ENCODE measurements at regions not wholly inside any gene's neighbourhood (a gene's known extent, or its start where the extent isn't known, plus 50 kb on each side); places are given as distances from the start of the nearest gene placed in this dataset.

- H3K4me2 ChIP-seq (ENCODE audit: low read depth, low read length, poor library complexity, severe bottlenecking): no peak overlapping the region
- no peaks in the 10 kb centered on the region; the same call in 1 of the 2 replicates for H3K9me3 ChIP-seq (ENCODE audit: insufficient read depth, low read depth, low read length)
- H3F3A ChIP-seq (ENCODE audit: low read depth): no peaks in the 10 kb centered on the region
- no peak overlapping the region for H2AFZ ChIP-seq (ENCODE audit: low read length)
- H3K9me2 ChIP-seq (replicated peaks; ENCODE audit: low read depth, low read length): no peaks in the 10 kb centered on the region
- no peak overlapping the region for H3K9ac ChIP-seq (ENCODE audit: low read depth, low read length, poor library complexity, severe bottlenecking)
- H4K20me1 ChIP-seq (ENCODE audit: insufficient read depth, low read length, poor library complexity, severe bottlenecking): no peaks in the 10 kb centered on the region
- no peaks in the 10 kb centered on the region for H3K79me2 ChIP-seq (ENCODE audit: insufficient read depth, low read length)
- no peaks in the 10 kb centered on the region for H3K36me3 ChIP-seq (ENCODE audit: insufficient read depth, low read length)
- no peaks in the 10 kb centered on the region for H3K27me3 ChIP-seq (ENCODE audit: insufficient read depth, low read length, poor library complexity, severe bottlenecking)
- no peaks in the 10 kb centered on the region for H3K4me1 ChIP-seq (ENCODE audit: insufficient read depth, low read length, poor library complexity, severe bottlenecking)
- no peak overlapping the region for H3K4me3 ChIP-seq (ENCODE audit: low read length, poor library complexity, severe bottlenecking)
- TF ChIP-seq EZH2phosphoT487 (IDR thresholded peaks at IDR 0.05; ENCODE audit: borderline replicate concordance): no peak
- TF ChIP-seq, protein P1, sequence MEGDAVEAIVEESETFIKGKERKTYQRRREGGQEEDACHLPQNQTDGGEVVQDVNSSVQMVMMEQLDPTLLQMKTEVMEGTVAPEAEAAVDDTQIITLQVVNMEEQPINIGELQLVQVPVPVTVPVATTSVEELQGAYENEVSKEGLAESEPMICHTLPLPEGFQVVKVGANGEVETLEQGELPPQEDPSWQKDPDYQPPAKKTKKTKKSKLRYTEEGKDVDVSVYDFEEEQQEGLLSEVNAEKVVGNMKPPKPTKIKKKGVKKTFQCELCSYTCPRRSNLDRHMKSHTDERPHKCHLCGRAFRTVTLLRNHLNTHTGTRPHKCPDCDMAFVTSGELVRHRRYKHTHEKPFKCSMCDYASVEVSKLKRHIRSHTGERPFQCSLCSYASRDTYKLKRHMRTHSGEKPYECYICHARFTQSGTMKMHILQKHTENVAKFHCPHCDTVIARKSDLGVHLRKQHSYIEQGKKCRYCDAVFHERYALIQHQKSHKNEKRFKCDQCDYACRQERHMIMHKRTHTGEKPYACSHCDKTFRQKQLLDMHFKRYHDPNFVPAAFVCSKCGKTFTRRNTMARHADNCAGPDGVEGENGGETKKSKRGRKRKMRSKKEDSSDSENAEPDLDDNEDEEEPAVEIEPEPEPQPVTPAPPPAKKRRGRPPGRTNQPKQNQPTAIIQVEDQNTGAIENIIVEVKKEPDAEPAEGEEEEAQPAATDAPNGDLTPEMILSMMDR (conservative IDR thresholded peaks at IDR 0.05; ENCODE audit: low read length): no peak
Measured at GRCh38 chr4:19494961-19495360, 756.7 kb upstream of the SLIT2 start.

DNA sequence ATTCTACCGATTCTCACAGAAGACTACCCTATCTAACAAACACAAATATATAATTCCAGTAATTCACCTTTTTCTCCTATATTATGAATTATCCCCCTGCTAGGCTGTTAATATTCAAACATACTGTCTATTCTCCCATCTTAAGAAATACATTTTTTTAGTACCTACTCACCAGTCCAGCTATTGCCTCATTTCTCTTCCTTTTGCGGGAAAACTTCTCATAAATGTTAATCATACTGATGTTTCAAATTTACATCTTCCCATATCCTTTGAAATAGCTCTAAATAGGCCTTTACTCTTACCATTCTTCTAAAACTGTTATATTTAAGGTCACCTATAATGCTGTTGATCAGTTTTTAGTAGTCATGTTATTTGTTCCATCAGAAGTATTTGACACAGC lies 759.1 kb upstream of the SLIT2 start:
- Histone ChIP-seq H3K9ac (ENCODE audit: low read depth, low read length, poor library complexity, severe bottlenecking) (no peak overlapping the region), H3K4me2 (ENCODE audit: low read depth, low read length, poor library complexity, severe bottlenecking) (no peak overlapping the region), H3K4me1 (ENCODE audit: insufficient read depth, low read length, poor library complexity, severe bottlenecking) (no peaks in the 10 kb centered on the region), H3K4me3 (ENCODE audit: low read length, poor library complexity, severe bottlenecking) (no peak overlapping the region), H4K20me1 (ENCODE audit: insufficient read depth, low read length, poor library complexity, severe bottlenecking) (no peaks in the 10 kb centered on the region), H3K79me2 (ENCODE audit: insufficient read depth, low read length) (no peaks in the 10 kb centered on the region), H3F3A (ENCODE audit: low read depth) (no peaks in the 10 kb centered on the region), H2AFZ (ENCODE audit: low read length) (no peak overlapping the region), H3K9me2 (replicated peaks; ENCODE audit: low read depth, low read length) (no peaks in the 10 kb centered on the region), H3K27me3 (ENCODE audit: insufficient read depth, low read length, poor library complexity, severe bottlenecking) (no peaks in the 10 kb centered on the region), H3K9me3 (ENCODE audit: insufficient read depth, low read depth, low read length) (no peaks in the 10 kb centered on the region; the same call in 1 of the 2 replicates), H3K36me3 (ENCODE audit: insufficient read depth, low read length) (no peaks in the 10 kb centered on the region)
- TF ChIP-seq, protein P1 (conservative IDR thresholded peaks at IDR 0.05; ENCODE audit: low read length): no peak
- no peak for TF ChIP-seq EZH2phosphoT487 (IDR thresholded peaks at IDR 0.05; ENCODE audit: borderline replicate concordance)

GRCh38 chr4:19486400-19486799 lies 765.3 kb upstream of the SLIT2 start:
- Histone ChIP-seq H3K79me2 (ENCODE audit: insufficient read depth, low read length) (no peaks in the 10 kb centered on the region), H3K36me3 (ENCODE audit: insufficient read depth, low read length) (no peaks in the 10 kb centered on the region), H3F3A (ENCODE audit: low read depth) (no peaks in the 10 kb centered on the region), H4K20me1 (ENCODE audit: insufficient read depth, low read length, poor library complexity, severe bottlenecking) (no peaks in the 10 kb centered on the region), H3K9me3 (ENCODE audit: insufficient read depth, low read depth, low read length) (no peaks in the 10 kb centered on the region), H3K4me2 (ENCODE audit: low read depth, low read length, poor library complexity, severe bottlenecking) (no peak overlapping the region), H3K4me1 (ENCODE audit: insufficient read depth, low read length, poor library complexity, severe bottlenecking) (no peaks in the 10 kb centered on the region), H3K27me3 (ENCODE audit: insufficient read depth, low read length, poor library complexity, severe bottlenecking) (no peaks in the 10 kb centered on the region), H2AFZ (ENCODE audit: low read length) (no peak overlapping the region), H3K9ac (ENCODE audit: low read depth, low read length, poor library complexity, severe bottlenecking) (no peak overlapping the region), H3K4me3 (ENCODE audit: low read length, poor library complexity, severe bottlenecking) (no peak overlapping the region), H3K9me2 (replicated peaks; ENCODE audit: low read depth, low read length) (no peaks in the 10 kb centered on the region)
- no peak for TF ChIP-seq EZH2phosphoT487 (IDR thresholded peaks at IDR 0.05; ENCODE audit: borderline replicate concordance)
- TF ChIP-seq, protein P1 (conservative IDR thresholded peaks at IDR 0.05; ENCODE audit: low read length): no peak

Measured in Loucy (cell line).